Esophagus squamous epithelium (tissue), 5 donors: ENCODE measurements at regions not wholly inside any gene's neighbourhood (a gene's known extent, or its start where the extent isn't known, plus 50 kb on each side); places are given as distances from the start of the nearest gene placed in this dataset.
"Not testable (repeated sequence)": the region's sequence is repeated elsewhere in the genome, so short reads cannot be mapped to it uniquely, and the experiment has no call there.

Experiments used
- DNase-seq: peaks from one replicate; lab custom pipeline; 2025; lab: John Stamatoyannopoulos, UW
- H3K27ac ChIP-seq, 4 donors: fragments of 200-600 bp; sonication (generic); one replicate each; pipeline ENCODE4 v1.5.1; 2016 to 2019; ENCODE audit warnings: mild to moderate bottlenecking in 1 of 4
- H3K27me3 ChIP-seq, 4 donors: fragments of 200-600 bp; sonication (generic); 1 replicate in 3 of 4; 2 replicates in 1 of 4; pipeline versions ENCODE4 v1.5.1 to v1.6.0; 2017 to 2021; ENCODE audit warnings: antibody characterized with exemption in 1 of 4
- H3K36me3 ChIP-seq, 3 donors: fragments of 200-600 bp; sonication (generic); one replicate each; pipeline ENCODE4 v1.5.1; 2016 to 2019
- H3K4me1 ChIP-seq, 3 donors: fragments of 200-600 bp; sonication (generic); one replicate each; pipeline ENCODE4 v1.5.1; 2017 to 2019
- H3K4me3 ChIP-seq, 4 donors: fragments of 200-600 bp; sonication (generic); 1 replicate in 3 of 4; 2 replicates in 1 of 4; pipeline ENCODE4 v1.5.1; 2016 to 2019; ENCODE audit warnings: mild to moderate bottlenecking in 2 of 4, moderate library complexity in 1 of 4
- H3K9me3 ChIP-seq, 3 donors: fragments of 200-600 bp; sonication (generic); one replicate each; pipeline ENCODE4 v1.5.1; 2016 to 2019
- CTCF ChIP-seq, 6 experiments: fragments of 450-650 bp in 4 of 6; fragments of 200-600 bp in 2 of 6; sonication (generic) in 2 of 6; IDR thresholded peaks; one replicate each; pipeline ENCODE4 v1.5.1; 2016 to 2019; ENCODE audit warnings: antibody characterized with exemption in 6 of 6, mild to moderate bottlenecking in 4 of 6, moderate library complexity in 4 of 6
- POLR2A ChIP-seq, 4 donors: fragments of 450-650 bp; IDR thresholded peaks; one replicate each; pipeline ENCODE4 v1.6.1; 2017; ENCODE audit warnings: antibody characterized with exemption in 4 of 4, mild to moderate bottlenecking in 4 of 4, moderate library complexity in 3 of 4
- WGBS, 2 donors: methylation state at CpG; one replicate each; pipeline ENCODE4 v1.1.5; 2018; 5-methylcytosine and 5-hydroxymethylcytosine counted together
- intact Hi-C: fragments of 100-400 bp; cut with DNase I; formaldehyde crosslinking; loops from one replicate; pipeline ENCODE4 v1.15.0; 2022
- donor health status: DM: yes; HTN: yes; CAD: no.

DNA sequence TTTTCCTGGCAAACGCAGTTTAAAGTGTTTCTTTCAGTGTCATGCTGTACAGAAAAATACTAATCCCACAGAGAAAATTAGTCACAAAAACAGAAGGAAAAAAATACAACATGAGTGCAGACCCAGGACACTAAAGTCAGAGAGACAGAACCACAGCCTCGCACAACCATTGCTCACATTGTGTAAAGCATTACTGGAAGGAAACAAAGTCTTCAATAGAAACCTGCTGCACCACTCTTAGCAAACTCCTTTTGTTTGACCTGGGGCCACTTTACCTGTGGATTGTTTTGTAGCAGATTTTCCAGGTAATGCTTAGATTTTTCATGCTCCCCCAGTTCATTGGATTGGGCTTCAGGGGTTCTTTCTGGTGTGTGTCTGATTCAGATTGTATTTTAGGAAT is 131.8 kb upstream of the TMLHE start:
- intact Hi-C loops: no loop called here
- H3K27me3 ChIP-seq: no peaks in the 10 kb centered on the region
- TF ChIP-seq CTCF (IDR thresholded peaks at IDR 0.05) (no peak), POLR2A (IDR thresholded peaks at IDR 0.05) (no peak)
- H3K4me1 ChIP-seq: peaks cover 0 to 11% (median 0%) of the 10 kb centered on the region in 3 donors
- peaks cover 0 to 9% (median 0%) of the 10 kb centered on the region in 3 donors for H3K9me3 ChIP-seq
- WGBS, 2 donors: 31 to 49% methylated on average over 2 of the region's 2 CpGs
- H3K27ac ChIP-seq: no peak overlapping the region
- peak overlapping the region in 1 of 4 donors; percentile 31 for H3K4me3 ChIP-seq
- DNase-seq: no peak
- H3K36me3 ChIP-seq: no peaks in the 10 kb centered on the region

GRCh38 chrX:155728335-155728734 is 115.6 kb upstream of the TMLHE start:
- H3K9me3 ChIP-seq, H3K4me3 ChIP-seq, H3K27ac ChIP-seq, intact Hi-C loops, H3K4me1 ChIP-seq, H3K36me3 ChIP-seq, DNase-seq, H3K27me3 ChIP-seq: not testable (repeated sequence)
- 63 to 93% methylated on average over 1 to 3 of the region's 5 CpGs for WGBS, 2 donors

DNA sequence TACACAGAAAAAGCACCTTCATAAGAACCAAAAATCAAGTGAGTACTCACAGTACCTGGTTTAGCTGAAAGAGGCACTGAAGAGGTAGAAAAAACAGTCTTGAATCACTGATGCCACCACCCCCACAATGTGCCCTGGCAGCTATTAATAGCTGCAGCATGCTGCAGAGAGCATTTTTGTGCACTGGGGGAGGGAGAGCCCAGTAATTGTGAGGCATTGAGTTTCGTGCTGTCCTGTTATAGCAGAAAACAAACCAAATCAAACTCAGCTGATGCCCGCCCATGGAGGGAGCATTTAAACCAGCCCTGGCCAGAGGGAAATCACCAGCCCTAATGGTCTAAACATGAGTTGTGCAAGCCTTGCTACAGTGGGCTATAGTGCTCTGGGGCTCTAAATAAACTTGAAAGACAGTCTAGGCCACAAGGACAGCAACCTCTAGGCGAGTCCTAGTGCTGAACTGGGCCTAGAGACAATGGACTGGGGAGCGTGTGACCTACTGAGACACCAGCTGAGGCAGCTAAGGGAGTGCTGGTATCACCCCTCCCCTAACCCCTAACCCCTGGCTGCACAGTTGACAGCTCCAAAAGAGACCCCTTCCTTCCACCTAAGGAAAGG is 106.3 kb upstream of the TMLHE start:
- Histone ChIP-seq H3K4me1 (no peaks in the 10 kb centered on the region), H3K4me3 (no peak overlapping the region), H3K27ac (no peak overlapping the region), H3K27me3 (no peaks in the 10 kb centered on the region), H3K9me3 (no peaks in the 10 kb centered on the region), H3K36me3 (no peaks in the 10 kb centered on the region)
- intact Hi-C loops: no loop called here
- no peak for DNase-seq
- WGBS, 2 donors: 44 to 48% methylated on average over 3 of the region's 4 CpGs
- TF ChIP-seq CTCF (IDR thresholded peaks at IDR 0.05) (no peak), POLR2A (IDR thresholded peaks at IDR 0.05) (no peak)

DNA sequence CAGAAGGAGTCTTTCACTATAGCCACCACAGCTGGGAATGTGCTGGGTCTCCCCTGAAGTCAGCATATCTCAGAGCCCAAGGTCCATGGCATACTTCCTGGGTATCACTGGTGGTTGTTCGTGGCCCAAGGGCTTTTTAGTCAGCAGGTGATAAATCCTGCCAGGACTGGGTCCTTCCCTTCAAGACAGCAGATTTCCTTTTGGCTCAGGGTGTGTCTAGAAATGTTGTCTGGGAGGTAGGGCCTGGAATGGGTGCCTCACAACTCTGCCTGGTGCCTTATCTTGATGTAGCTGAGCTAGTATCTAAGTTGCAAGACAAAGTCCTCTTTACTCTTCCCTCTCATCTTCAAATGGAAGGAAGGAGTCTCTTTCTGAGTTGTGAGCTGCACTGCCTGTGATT is 102.4 kb upstream of the TMLHE start:
- intact Hi-C loops: no loop called here
- TF ChIP-seq POLR2A (IDR thresholded peaks at IDR 0.05): no peak
- TF ChIP-seq CTCF (IDR thresholded peaks at IDR 0.05): no peak
- no CpG with 5 or more reads among the region's 1 CpG for WGBS, 2 donors
- DNase-seq: no peak
- Histone ChIP-seq H3K36me3 (no peaks in the 10 kb centered on the region), H3K9me3 (peaks cover 0 to 6% (median 0%) of the 10 kb centered on the region in 3 donors), H3K4me3 (no peak overlapping the region), H3K27me3 (no peaks in the 10 kb centered on the region), H3K27ac (no peak overlapping the region), H3K4me1 (no peaks in the 10 kb centered on the region)

DNA sequence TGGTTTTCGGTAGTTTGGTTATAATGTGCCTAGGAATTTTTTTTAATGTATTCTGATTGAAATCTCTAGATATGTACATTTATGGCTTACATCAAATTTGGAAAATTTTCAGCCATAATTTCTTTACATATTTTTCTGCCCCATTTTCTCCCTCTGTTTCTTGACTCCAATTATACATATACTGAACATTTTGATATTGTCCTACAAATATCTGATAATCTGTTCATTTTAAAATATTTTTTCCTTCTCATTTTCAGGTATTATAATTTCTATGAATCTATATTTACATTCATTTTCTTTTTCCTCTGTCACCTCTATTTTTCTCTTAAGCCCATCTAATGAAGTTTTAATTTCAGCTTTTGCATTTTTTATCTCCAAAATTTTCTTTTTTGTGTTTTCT is 82.7 kb upstream of the TMLHE start:
- Histone ChIP-seq H3K9me3 (no peaks in the 10 kb centered on the region), H3K36me3 (no peaks in the 10 kb centered on the region), H3K4me3 (no peak overlapping the region), H3K27me3 (no peaks in the 10 kb centered on the region), H3K27ac (no peak overlapping the region), H3K4me1 (no peaks in the 10 kb centered on the region)
- no peak for DNase-seq
- 78 to 100% methylated on average over 1 of the region's 1 CpG for WGBS, 2 donors
- intact Hi-C loops: no loop called here
- no peak for TF ChIP-seq CTCF (IDR thresholded peaks at IDR 0.05)
- no peak for TF ChIP-seq POLR2A (IDR thresholded peaks at IDR 0.05)

- H3K9me3 ChIP-seq: no peaks in the 10 kb centered on the region
- no peak overlapping the region for H3K27ac ChIP-seq
- TF ChIP-seq POLR2A (IDR thresholded peaks at IDR 0.05) (no peak), CTCF (IDR thresholded peaks at IDR 0.05) (no peak)
- H3K27me3 ChIP-seq: no peaks in the 10 kb centered on the region
- H3K4me1 ChIP-seq: no peaks in the 10 kb centered on the region
- WGBS, 2 donors: 81 to 94% methylated on average over 5 of the region's 5 CpGs
- no peak overlapping the region for H3K4me3 ChIP-seq
- intact Hi-C loops: no loop called here
- no peak for DNase-seq
- H3K36me3 ChIP-seq: no peaks in the 10 kb centered on the region
Observed at GRCh38 chrX:155694649-155695048, 81.9 kb upstream of the TMLHE start.
